ENCODE measurements at regions not wholly inside any gene's neighbourhood (a gene's known extent, or its start where the extent isn't known, plus 50 kb on each side); places are given as distances from the start of the nearest gene placed in this dataset.

GRCh38 chr6:132007474-132008190, 56.5 kb upstream of the CCN2 start:
- Histone ChIP-seq H3K4me3 (ENCODE audit: insufficient read depth, low read depth, low read length) (no peak overlapping the region), H3K27me3 (ENCODE audit: control insufficient read depth, insufficient read depth, low read length) (no peaks in the 10 kb centered on the region), H3K36me3 (replicated peaks; ENCODE audit: control insufficient read depth, insufficient read depth, low read length) (no peaks in the 10 kb centered on the region)
- no peak for DNase-seq

GRCh38 chr6:132005178-132005577, 54.0 kb upstream of the CCN2 start:
- no peaks in the 10 kb centered on the region for H3K27me3 ChIP-seq (ENCODE audit: control insufficient read depth, insufficient read depth, low read length)
- DNase-seq = no peak
- no peak overlapping the region for H3K4me3 ChIP-seq (ENCODE audit: insufficient read depth, low read depth, low read length)
- H3K36me3 ChIP-seq (replicated peaks; ENCODE audit: control insufficient read depth, insufficient read depth, low read length) = no peaks in the 10 kb centered on the region

GRCh38 chr6:132004668-132005067, 53.5 kb upstream of the CCN2 start:
- H3K27me3 ChIP-seq (ENCODE audit: control insufficient read depth, insufficient read depth, low read length) = no peaks in the 10 kb centered on the region
- no peak overlapping the region for H3K4me3 ChIP-seq (ENCODE audit: insufficient read depth, low read depth, low read length)
- DNase-seq = no peak
- H3K36me3 ChIP-seq (replicated peaks; ENCODE audit: control insufficient read depth, insufficient read depth, low read length) = no peaks in the 10 kb centered on the region

GRCh38 chr6:132003516-132004178, 52.5 kb upstream of the CCN2 start:
- H3K36me3 ChIP-seq (replicated peaks; ENCODE audit: control insufficient read depth, insufficient read depth, low read length) = no peaks in the 10 kb centered on the region
- H3K4me3 ChIP-seq (ENCODE audit: insufficient read depth, low read depth, low read length) = no peak overlapping the region
- H3K27me3 ChIP-seq (ENCODE audit: control insufficient read depth, insufficient read depth, low read length) = no peaks in the 10 kb centered on the region
- DNase-seq = no peak
